Neutrophil (primary cell): ENCODE measurements at regions not wholly inside any gene's neighbourhood (a gene's known extent, or its start where the extent isn't known, plus 50 kb on each side); places are given as distances from the start of the nearest gene placed in this dataset.

ENCODE experiments used
- H3K27ac ChIP-seq: fragments of 200-600 bp; sonication (generic); 2 replicates; pipeline ENCODE4 v1.5.1; 2016; ENCODE audit warnings: mild to moderate bottlenecking, moderate library complexity
- H3K27me3 ChIP-seq: fragments of 200-600 bp; sonication (generic); 2 replicates; pipeline ENCODE4 v1.6.0; 2016; ENCODE audit warnings: mild to moderate bottlenecking
- H3K36me3 ChIP-seq: fragments of 200-600 bp; sonication (generic); 2 replicates; pipeline ENCODE4 v1.5.1; 2017
- H3K4me1 ChIP-seq, 2 experiments: fragments of 200-600 bp in 1 of 2; sonication (generic) in 1 of 2; 1 replicate in 1 of 2; 2 replicates in 1 of 2; pipeline versions ENCODE4 v1.5.1 to v1.6.1; 2013 to 2016; ENCODE audit warnings: low read depth in 1 of 2, low read length in 1 of 2, mild to moderate bottlenecking in 1 of 2, moderate library complexity in 1 of 2; ENCODE audit not compliant: control insufficient read depth in 1 of 2, insufficient read depth in 1 of 2
- H3K4me3 ChIP-seq, 2 experiments: fragments of 200-600 bp in 1 of 2; sonication (generic) in 1 of 2; 1 replicate in 1 of 2; 2 replicates in 1 of 2; pipeline ENCODE4 v1.5.1; 2013 to 2016; ENCODE audit warnings: low read depth in 1 of 2, low read length in 1 of 2, mild to moderate bottlenecking in 1 of 2, moderate library complexity in 1 of 2
- H3K9me3 ChIP-seq: fragments of 200-600 bp; sonication (generic); 2 replicates; pipeline ENCODE4 v1.5.1; 2016
- TF ChIP-seq, protein P1 (sequence below): fragments of 200-600 bp; sonication (generic); IDR thresholded peaks from 2 replicates; pipeline ENCODE4 v1.5.1; 2016; ENCODE audit warnings: antibody characterized with exemption

DNA sequence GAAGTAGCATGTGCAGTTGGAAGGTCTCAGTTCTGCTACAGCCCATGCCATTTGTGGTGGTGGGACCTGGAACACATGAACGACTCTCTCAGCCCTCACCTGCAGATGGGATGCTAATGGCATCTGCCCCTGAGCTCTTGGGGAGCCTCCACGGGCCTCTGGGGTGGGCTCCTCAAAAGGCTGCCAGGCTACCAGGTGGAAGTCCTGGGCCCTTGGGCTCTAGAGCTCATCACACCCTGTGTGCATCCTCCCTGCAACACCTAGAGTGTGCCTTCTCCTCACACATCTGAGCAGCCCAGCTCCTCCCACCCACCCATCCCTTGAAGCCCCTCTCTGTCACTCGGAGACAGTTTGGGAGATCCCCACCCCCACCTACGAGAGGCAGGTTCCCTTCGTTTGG lies 231.8 kb upstream of the MYT1L start:
- no peaks in the 10 kb centered on the region for H3K27me3 ChIP-seq
- H3K9me3 ChIP-seq: no peaks in the 10 kb centered on the region
- TF ChIP-seq, protein P1, sequence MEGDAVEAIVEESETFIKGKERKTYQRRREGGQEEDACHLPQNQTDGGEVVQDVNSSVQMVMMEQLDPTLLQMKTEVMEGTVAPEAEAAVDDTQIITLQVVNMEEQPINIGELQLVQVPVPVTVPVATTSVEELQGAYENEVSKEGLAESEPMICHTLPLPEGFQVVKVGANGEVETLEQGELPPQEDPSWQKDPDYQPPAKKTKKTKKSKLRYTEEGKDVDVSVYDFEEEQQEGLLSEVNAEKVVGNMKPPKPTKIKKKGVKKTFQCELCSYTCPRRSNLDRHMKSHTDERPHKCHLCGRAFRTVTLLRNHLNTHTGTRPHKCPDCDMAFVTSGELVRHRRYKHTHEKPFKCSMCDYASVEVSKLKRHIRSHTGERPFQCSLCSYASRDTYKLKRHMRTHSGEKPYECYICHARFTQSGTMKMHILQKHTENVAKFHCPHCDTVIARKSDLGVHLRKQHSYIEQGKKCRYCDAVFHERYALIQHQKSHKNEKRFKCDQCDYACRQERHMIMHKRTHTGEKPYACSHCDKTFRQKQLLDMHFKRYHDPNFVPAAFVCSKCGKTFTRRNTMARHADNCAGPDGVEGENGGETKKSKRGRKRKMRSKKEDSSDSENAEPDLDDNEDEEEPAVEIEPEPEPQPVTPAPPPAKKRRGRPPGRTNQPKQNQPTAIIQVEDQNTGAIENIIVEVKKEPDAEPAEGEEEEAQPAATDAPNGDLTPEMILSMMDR: no peak
- no peak overlapping the region for H3K27ac ChIP-seq
- H3K4me3 ChIP-seq: no peak overlapping the region
- H3K4me1 ChIP-seq: no peaks in the 10 kb centered on the region
- H3K36me3 ChIP-seq: no peaks in the 10 kb centered on the region

DNA sequence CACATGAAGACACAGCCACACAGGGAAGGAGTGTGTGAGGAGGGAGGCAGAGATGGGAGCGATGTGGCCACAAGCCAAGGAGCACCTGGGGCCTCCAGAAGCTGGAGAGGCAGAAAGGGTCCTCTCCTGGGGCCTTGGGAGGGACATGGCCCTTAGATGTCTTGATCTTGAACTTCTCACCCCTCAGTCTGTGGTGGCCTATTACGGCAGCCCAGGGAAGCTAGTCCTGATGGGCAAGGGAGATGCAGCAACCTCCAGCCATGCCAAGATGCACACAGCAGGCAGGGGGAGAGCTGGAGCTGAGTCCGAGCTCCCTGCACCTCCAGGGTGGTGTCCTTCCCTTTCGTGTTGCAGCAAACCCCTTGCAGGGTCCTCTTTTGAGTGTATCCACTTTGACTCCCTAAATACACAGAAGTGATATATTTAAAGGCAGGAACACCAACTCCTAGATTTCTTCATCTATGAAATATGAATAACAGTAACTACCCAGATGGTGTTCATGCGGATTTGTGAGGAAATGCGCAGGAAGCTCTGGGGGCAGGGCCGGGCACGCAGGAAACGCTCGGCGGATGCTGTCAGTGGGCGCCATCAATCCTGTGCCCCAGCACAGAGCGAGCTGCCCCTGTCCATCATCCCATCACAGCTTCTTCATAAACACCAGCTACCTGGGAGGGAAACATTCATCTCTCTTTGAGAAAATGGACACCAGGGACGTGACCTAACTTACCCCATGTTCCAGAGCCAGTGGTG lies 230.4 kb upstream of the MYT1L start:
- no peaks in the 10 kb centered on the region for H3K9me3 ChIP-seq
- H3K4me1 ChIP-seq: no peaks in the 10 kb centered on the region
- H3K36me3 ChIP-seq: no peaks in the 10 kb centered on the region
- no peak overlapping the region for H3K27ac ChIP-seq
- H3K4me3 ChIP-seq: no peak overlapping the region
- H3K27me3 ChIP-seq: no peaks in the 10 kb centered on the region
- TF ChIP-seq, protein P1: no peak

DNA sequence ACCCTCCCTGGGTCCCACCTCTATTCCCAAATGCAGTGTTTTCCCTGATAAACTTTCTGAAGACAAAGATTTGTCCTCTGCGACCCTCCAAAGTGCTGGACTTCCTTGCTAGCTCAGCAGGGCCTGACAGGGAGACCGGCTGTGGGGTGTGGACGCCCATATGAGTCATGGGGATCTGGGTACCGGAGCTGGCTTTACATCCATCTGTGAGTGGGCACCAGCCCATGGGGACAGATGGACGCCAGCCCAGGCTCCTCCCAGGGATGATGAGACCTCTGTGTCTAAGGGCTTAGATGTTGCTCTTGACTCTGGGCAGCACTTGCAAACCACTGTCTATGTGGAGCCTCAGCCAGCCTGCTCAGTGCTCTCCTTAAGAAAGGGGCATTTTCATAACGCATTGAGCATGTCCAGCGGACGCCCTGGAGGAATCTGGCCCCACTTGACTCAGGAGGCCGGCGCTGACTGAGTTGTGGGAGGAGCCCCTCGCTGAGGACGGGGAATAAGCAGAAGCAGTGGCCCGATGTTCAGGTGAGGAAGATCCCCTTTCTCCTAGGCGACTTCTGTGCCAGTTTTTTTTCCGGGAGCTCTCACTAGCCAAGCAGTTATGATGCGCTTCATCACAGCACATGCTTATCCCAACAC lies 229.4 kb upstream of the MYT1L start:
- no peaks in the 10 kb centered on the region for H3K4me1 ChIP-seq
- no peaks in the 10 kb centered on the region for H3K36me3 ChIP-seq
- H3K9me3 ChIP-seq: no peaks in the 10 kb centered on the region
- TF ChIP-seq, protein P1: no peak
- H3K27me3 ChIP-seq: no peaks in the 10 kb centered on the region
- H3K27ac ChIP-seq: no peak overlapping the region
- H3K4me3 ChIP-seq: no peak overlapping the region

DNA sequence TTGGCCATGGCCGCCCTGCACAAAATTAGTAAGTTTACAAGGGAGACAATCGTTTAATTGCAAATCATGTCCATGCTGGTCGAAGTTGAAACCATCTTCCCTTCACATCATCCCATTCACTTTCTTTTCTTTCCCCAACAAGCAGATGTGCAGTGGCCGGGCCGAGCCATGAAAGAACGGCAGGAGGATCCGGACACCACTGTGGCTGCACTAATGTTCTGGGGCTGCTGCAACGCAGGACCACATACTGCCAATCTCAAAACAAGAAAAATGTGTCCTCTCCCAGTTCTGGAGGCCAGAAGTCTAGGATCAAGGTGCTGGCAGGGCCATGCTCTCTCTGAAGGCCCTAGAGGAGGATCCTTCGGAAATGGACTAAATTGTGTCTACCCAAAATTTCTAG lies 227.4 kb upstream of the MYT1L start:
- Histone ChIP-seq H3K27me3 (no peaks in the 10 kb centered on the region), H3K27ac (no peak overlapping the region), H3K36me3 (no peaks in the 10 kb centered on the region), H3K4me1 (no peaks in the 10 kb centered on the region), H3K4me3 (no peak overlapping the region), H3K9me3 (no peaks in the 10 kb centered on the region)
- TF ChIP-seq, protein P1: no peak

DNA sequence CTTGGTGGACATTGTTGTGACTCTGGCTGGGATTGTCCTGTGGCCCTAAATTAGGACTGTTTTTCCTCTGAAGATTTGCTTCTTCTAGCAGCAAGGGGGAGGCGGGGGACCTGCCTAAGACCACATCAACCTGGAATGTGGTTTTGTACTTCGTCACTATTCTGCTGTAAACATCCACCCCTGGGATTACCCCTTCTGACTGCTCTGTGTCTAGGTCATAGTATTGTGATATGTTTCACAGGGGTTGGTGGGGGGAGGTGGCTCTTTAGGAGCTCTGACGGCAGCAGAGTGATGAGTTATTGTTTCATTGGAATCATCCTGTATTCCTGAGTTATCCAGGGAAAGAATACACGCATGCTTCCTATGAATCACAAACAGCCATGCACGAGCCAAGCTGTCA lies 226.4 kb upstream of the MYT1L start:
- TF ChIP-seq, protein P1: no peak
- Histone ChIP-seq H3K4me3 (no peak overlapping the region), H3K27me3 (no peaks in the 10 kb centered on the region), H3K36me3 (no peaks in the 10 kb centered on the region), H3K27ac (no peak overlapping the region), H3K4me1 (no peaks in the 10 kb centered on the region), H3K9me3 (no peaks in the 10 kb centered on the region)
